Esophagus muscularis mucosa (tissue), 4 donors: ENCODE measurements at regions not wholly inside any gene's neighbourhood (a gene's known extent, or its start where the extent isn't known, plus 50 kb on each side); places are given as distances from the start of the nearest gene placed in this dataset.

ENCODE experiments used
- DNase-seq: peaks from one replicate; pipeline ENCODE4 v3.0.0-alpha.2; 2017; ENCODE audit errors: extremely low spot score
- H3K27ac ChIP-seq, 4 donors: fragments of 200-600 bp; sonication (generic); replicated peaks in 1 of 4; 1 replicate in 3 of 4; 2 replicates in 1 of 4; pipeline ENCODE4 v1.5.1; 2016 to 2019; ENCODE audit warnings: mild to moderate bottlenecking in 1 of 4
- H3K27me3 ChIP-seq, 4 donors: fragments of 200-600 bp; sonication (generic); one replicate each; pipeline versions ENCODE4 v1.5.1 to v1.6.0; 2016 to 2019
- H3K36me3 ChIP-seq, 4 donors: fragments of 200-600 bp; sonication (generic); one replicate each; pipeline ENCODE4 v1.5.1; 2016 to 2019
- H3K4me1 ChIP-seq, 4 donors: fragments of 200-600 bp; sonication (generic); one replicate each; pipeline ENCODE4 v1.5.1; 2016 to 2019
- H3K4me3 ChIP-seq, 4 donors: fragments of 200-600 bp; sonication (generic); 1 replicate in 2 of 4; 2 replicates in 2 of 4; pipeline ENCODE4 v1.5.1; 2016 to 2019; ENCODE audit warnings: mild to moderate bottlenecking in 4 of 4, moderate library complexity in 1 of 4
- H3K9me3 ChIP-seq, 4 donors: fragments of 200-600 bp; sonication (generic); 1 replicate in 3 of 4; 2 replicates in 1 of 4; pipeline ENCODE4 v1.5.1; 2016 to 2019
- EP300 ChIP-seq: sonication (generic); formaldehyde crosslinking; IDR thresholded peaks from one replicate; pipeline ENCODE4 v1.6.1; 2017; ENCODE audit warnings: antibody characterized with exemption
- POLR2A ChIP-seq: fragments of 450-650 bp; IDR thresholded peaks from one replicate; pipeline ENCODE4 v1.6.1; 2017; ENCODE audit warnings: antibody characterized with exemption, moderate library complexity, mild to moderate bottlenecking, low read depth
- POLR2AphosphoS5 ChIP-seq, 2 donors: sonication (generic); formaldehyde crosslinking; IDR thresholded peaks; one replicate each; pipeline ENCODE4 v1.6.1; 2017; ENCODE audit warnings: antibody characterized with exemption in 2 of 2
- WGBS: methylation state at CpG from one replicate; pipeline ENCODE4 v1.1.5; 2018; 5-methylcytosine and 5-hydroxymethylcytosine counted together
- intact Hi-C: fragments of 100-400 bp; cut with DNase I; formaldehyde crosslinking; loops from one replicate; pipeline ENCODE4 v1.15.1; 2023
- TF ChIP-seq, protein P1 (sequence below), 3 experiments: fragments of 200-600 bp in 2 of 3; fragments of 450-650 bp in 1 of 3; sonication (generic) in 2 of 3; IDR thresholded peaks; one replicate each; pipeline ENCODE4 v1.5.1; 2017 to 2019; ENCODE audit warnings: antibody characterized with exemption in 3 of 3, mild to moderate bottlenecking in 2 of 3, moderate library complexity in 1 of 3

GRCh38 chr11:69935941-69936505 lies 116.8 kb upstream of the FGF3 start:
- H3K4me1 ChIP-seq, result peaks cover 6 to 15% (median 9%) of the 10 kb centered on the region in 4 donors
- no peak overlapping the region for H3K27ac ChIP-seq
- intact Hi-C loops, result no loop called here
- H3K27me3 ChIP-seq, result peaks cover 0 to 34% (median 0%) of the 10 kb centered on the region in 4 donors
- H3K9me3 ChIP-seq, result no peaks in the 10 kb centered on the region
- no peak for DNase-seq
- H3K4me3 ChIP-seq, result no peak overlapping the region
- no peaks in the 10 kb centered on the region for H3K36me3 ChIP-seq
- TF ChIP-seq EP300, result no peak
- TF ChIP-seq POLR2AphosphoS5 (IDR thresholded peaks at IDR 0.05), result no peak
- TF ChIP-seq, protein P1, sequence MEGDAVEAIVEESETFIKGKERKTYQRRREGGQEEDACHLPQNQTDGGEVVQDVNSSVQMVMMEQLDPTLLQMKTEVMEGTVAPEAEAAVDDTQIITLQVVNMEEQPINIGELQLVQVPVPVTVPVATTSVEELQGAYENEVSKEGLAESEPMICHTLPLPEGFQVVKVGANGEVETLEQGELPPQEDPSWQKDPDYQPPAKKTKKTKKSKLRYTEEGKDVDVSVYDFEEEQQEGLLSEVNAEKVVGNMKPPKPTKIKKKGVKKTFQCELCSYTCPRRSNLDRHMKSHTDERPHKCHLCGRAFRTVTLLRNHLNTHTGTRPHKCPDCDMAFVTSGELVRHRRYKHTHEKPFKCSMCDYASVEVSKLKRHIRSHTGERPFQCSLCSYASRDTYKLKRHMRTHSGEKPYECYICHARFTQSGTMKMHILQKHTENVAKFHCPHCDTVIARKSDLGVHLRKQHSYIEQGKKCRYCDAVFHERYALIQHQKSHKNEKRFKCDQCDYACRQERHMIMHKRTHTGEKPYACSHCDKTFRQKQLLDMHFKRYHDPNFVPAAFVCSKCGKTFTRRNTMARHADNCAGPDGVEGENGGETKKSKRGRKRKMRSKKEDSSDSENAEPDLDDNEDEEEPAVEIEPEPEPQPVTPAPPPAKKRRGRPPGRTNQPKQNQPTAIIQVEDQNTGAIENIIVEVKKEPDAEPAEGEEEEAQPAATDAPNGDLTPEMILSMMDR (IDR thresholded peaks at IDR 0.05), result no peak
- TF ChIP-seq POLR2A, result no peak

DNA sequence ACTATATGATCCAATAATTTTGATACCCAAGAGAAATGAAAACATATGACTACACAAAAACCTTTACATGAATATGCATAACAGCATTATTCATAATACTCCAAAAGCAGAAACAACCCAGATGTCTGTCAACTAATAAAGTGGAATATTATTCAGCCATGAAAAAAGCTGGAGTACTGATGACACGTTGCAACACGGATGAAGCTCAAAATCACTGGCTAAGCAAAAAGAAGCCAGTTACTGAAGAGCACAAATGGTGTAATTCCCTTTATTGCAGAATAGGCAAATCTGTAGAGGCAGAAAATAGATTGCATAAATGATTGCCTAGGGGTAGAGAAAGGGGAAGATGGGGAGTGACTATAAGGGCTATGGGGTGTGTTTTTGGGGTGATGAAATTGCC lies 117.6 kb upstream of the FGF3 start:
- WGBS, result 87% methylated on average over 2 of the region's 2 CpGs
- no peak overlapping the region for H3K27ac ChIP-seq
- TF ChIP-seq POLR2AphosphoS5 (IDR thresholded peaks at IDR 0.05) (no peak), EP300 (no peak), POLR2A (no peak)
- TF ChIP-seq, protein P1 (IDR thresholded peaks at IDR 0.05), result no peak

DNA sequence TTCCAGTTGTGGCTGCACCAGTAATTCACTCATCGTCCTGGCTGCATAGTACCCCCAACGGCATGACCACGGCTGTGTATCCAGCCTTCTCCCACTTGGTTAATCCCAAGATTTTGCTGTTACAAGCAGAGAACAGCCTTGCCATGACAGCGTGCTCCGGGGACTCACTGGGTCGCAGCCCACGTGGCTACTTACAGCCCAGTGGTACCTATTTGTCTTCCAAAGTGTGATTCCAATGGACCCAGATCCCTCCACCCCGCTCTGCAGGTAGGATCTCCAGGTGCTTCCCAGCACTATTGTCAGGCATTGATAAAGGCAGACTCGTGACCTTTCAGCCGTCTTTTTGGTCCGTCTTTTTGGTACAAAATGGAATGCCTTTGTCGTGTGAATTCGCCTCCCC lies 119.0 kb upstream of the FGF3 start:
- no peaks in the 10 kb centered on the region for H3K9me3 ChIP-seq
- WGBS, result 93% methylated on average over 13 of the region's 13 CpGs
- H3K4me1 ChIP-seq, result peaks cover 6 to 15% (median 9%) of the 10 kb centered on the region in 4 donors
- H3K27ac ChIP-seq, result no peak overlapping the region
- H3K4me3 ChIP-seq, result no peak overlapping the region
- peaks cover 0 to 42% (median 0%) of the 10 kb centered on the region in 4 donors for H3K27me3 ChIP-seq
- intact Hi-C loops, result no loop called here
- TF ChIP-seq EP300 (no peak), POLR2AphosphoS5 (IDR thresholded peaks at IDR 0.05) (no peak), POLR2A (no peak)
- TF ChIP-seq, protein P1 (IDR thresholded peaks at IDR 0.05), result no peak
- DNase-seq, result no peak
- no peaks in the 10 kb centered on the region for H3K36me3 ChIP-seq

More for the DNA sequence above, 117.6 kb upstream of the FGF3 start:
- no peaks in the 10 kb centered on the region for H3K9me3 ChIP-seq
- intact Hi-C loops, result no loop called here
- no peak overlapping the region for H3K4me3 ChIP-seq
- H3K4me1 ChIP-seq, result peaks cover 6 to 15% (median 9%) of the 10 kb centered on the region in 4 donors
- DNase-seq, result no peak
- H3K27me3 ChIP-seq, result peaks cover 0 to 34% (median 0%) of the 10 kb centered on the region in 4 donors
- H3K36me3 ChIP-seq, result no peaks in the 10 kb centered on the region

GRCh38 chr11:69939551-69940245 lies 120.5 kb upstream of the FGF3 start:
- Histone ChIP-seq H3K9me3 (no peaks in the 10 kb centered on the region), H3K36me3 (no peaks in the 10 kb centered on the region), H3K4me1 (peaks cover 6 to 15% (median 9%) of the 10 kb centered on the region in 4 donors), H3K27me3 (peaks cover 0 to 54% (median 0%) of the 10 kb centered on the region in 4 donors), H3K4me3 (peak overlapping the region in 3 of 4 donors; percentile 8 to 25 (median 25)), H3K27ac (peak overlapping the region; percentile 44 to 60 (median 55))
- TF ChIP-seq POLR2A, result no peak
- TF ChIP-seq, protein P1 (IDR thresholded peaks at IDR 0.05), result no peak
- TF ChIP-seq POLR2AphosphoS5 (IDR thresholded peaks at IDR 0.05), result no peak
- TF ChIP-seq EP300, result no peak
- no peak for DNase-seq
- 38% methylated on average over 12 of the region's 28 CpGs for WGBS
- intact Hi-C loops, result no loop called here
